Activated B cell treated with CpG ODN at 0.5 μM for 24 hours (primary cell): ENCODE measurements at regions not wholly inside any gene's neighbourhood (a gene's known extent, or its start where the extent isn't known, plus 50 kb on each side); places are given as distances from the start of the nearest gene placed in this dataset.

Experiments
- ATAC-seq: fragments of 200-7000 bp; cut with Tn5 transposase; one replicate; pipeline ENCODE4 v1.10.0; 2021; ENCODE audit warnings: low read depth, mild to moderate bottlenecking, moderate library complexity
- CTCF ChIA-PET: fragments of 350-600 bp; sonication (Branson Sonifier 250); formaldehyde crosslinking; loops from one replicate; lab custom pipeline; 2021; ENCODE audit warnings: antibody characterized with exemption; lab: Charles Lee
- POLR2A ChIA-PET: fragments of 350-600 bp; sonication (Branson Sonifier 250); formaldehyde crosslinking; loops from one replicate; lab custom pipeline; 2021; ENCODE audit warnings: antibody characterized with exemption; lab: Charles Lee
- DNase-seq: peaks from one replicate; pipeline ENCODE4 v3.0.0; 2022
- H3K27ac Mint-ChIP-seq: one replicate; pipeline ENCODE4 v1.8.0; 2020; ENCODE audit warnings: mixed read lengths
- H3K27me3 Mint-ChIP-seq: one replicate; pipeline ENCODE4 v1.8.0; 2021; ENCODE audit warnings: mixed read lengths
- H3K36me3 Mint-ChIP-seq: one replicate; pipeline ENCODE4 v1.8.0; 2021; ENCODE audit warnings: low read depth, mixed read lengths
- H3K4me1 Mint-ChIP-seq: one replicate; pipeline ENCODE4 v1.8.0; 2021; ENCODE audit warnings: mixed read lengths
- H3K4me3 Mint-ChIP-seq: one replicate; pipeline ENCODE4 v1.8.0; 2020; ENCODE audit warnings: mild to moderate bottlenecking, mixed read lengths
- H3K9me3 Mint-ChIP-seq: one replicate; pipeline ENCODE4 v1.8.0; 2020; ENCODE audit warnings: mixed read lengths
- intact Hi-C: fragments of 100-400 bp; cut with micrococcal nuclease; formaldehyde crosslinking; loops from one replicate; pipeline ENCODE4 v1.15.1; 2024
- TF ChIP-seq, protein P1 (sequence below): fragments of 200-600 bp; IDR thresholded peaks from one replicate; pipeline ENCODE4 v1.8.0; 2022; ENCODE audit warnings: antibody characterized with exemption, mild to moderate bottlenecking

DNA sequence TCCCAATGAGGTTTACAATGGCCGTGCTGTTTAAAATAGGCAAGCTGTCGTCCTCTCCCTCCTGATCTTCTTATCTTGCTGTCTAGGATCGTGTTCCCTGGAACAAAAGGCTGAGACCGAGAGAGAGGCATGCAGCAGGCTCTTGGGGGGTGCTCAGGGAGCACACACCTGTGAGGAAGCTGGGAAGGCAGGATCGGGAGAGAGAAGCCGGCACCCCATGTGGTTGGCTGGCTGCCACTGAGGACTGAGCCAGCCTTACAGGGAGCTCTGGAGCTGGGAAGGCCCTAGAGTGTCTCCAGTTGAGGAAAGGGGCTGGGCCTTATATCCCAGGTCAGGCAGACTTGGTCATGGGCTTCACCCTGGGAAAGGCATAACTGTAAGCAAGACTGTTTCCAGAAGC lies 184.2 kb downstream of the LY86 start:
- Mint-ChIP-seq H3K27me3 (peaks cover 12% of the 10 kb centered on the region), H3K36me3 (no peaks in the 10 kb centered on the region), H3K4me1 (no peaks in the 10 kb centered on the region), H3K27ac (no peak overlapping the region), H3K9me3 (no peaks in the 10 kb centered on the region), H3K4me3 (no peak overlapping the region)
- no peak for ATAC-seq
- intact Hi-C loops = no loop called here
- POLR2A ChIA-PET = no interaction called here
- TF ChIP-seq, protein P1, sequence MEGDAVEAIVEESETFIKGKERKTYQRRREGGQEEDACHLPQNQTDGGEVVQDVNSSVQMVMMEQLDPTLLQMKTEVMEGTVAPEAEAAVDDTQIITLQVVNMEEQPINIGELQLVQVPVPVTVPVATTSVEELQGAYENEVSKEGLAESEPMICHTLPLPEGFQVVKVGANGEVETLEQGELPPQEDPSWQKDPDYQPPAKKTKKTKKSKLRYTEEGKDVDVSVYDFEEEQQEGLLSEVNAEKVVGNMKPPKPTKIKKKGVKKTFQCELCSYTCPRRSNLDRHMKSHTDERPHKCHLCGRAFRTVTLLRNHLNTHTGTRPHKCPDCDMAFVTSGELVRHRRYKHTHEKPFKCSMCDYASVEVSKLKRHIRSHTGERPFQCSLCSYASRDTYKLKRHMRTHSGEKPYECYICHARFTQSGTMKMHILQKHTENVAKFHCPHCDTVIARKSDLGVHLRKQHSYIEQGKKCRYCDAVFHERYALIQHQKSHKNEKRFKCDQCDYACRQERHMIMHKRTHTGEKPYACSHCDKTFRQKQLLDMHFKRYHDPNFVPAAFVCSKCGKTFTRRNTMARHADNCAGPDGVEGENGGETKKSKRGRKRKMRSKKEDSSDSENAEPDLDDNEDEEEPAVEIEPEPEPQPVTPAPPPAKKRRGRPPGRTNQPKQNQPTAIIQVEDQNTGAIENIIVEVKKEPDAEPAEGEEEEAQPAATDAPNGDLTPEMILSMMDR = no peak
- CTCF ChIA-PET = no interaction called here
- no peak for DNase-seq

GRCh38 chr6:6775074-6775473 lies 186.6 kb downstream of the LY86 start:
- Mint-ChIP-seq H3K9me3 (no peaks in the 10 kb centered on the region), H3K27me3 (peaks cover 20% of the 10 kb centered on the region), H3K36me3 (no peaks in the 10 kb centered on the region), H3K4me3 (no peak overlapping the region), H3K27ac (no peak overlapping the region), H3K4me1 (no peaks in the 10 kb centered on the region)
- TF ChIP-seq, protein P1 = no peak
- DNase-seq = no peak
- ChIA-PET POLR2A (no interaction called here), CTCF (no interaction called here)
- intact Hi-C loops = no loop called here
- ATAC-seq = no peak

GRCh38 chr6:6780231-6780630 lies 191.7 kb downstream of the LY86 start:
- ChIA-PET CTCF (no interaction called here), POLR2A (no interaction called here)
- no peaks in the 10 kb centered on the region for H3K4me1 Mint-ChIP-seq
- TF ChIP-seq, protein P1 = no peak
- no peak for DNase-seq
- H3K9me3 Mint-ChIP-seq = no peaks in the 10 kb centered on the region
- intact Hi-C loops = no loop called here
- H3K27me3 Mint-ChIP-seq = peaks cover 27% of the 10 kb centered on the region
- ATAC-seq = no peak
- no peak overlapping the region for H3K4me3 Mint-ChIP-seq
- H3K36me3 Mint-ChIP-seq = no peaks in the 10 kb centered on the region
- no peak overlapping the region for H3K27ac Mint-ChIP-seq

DNA sequence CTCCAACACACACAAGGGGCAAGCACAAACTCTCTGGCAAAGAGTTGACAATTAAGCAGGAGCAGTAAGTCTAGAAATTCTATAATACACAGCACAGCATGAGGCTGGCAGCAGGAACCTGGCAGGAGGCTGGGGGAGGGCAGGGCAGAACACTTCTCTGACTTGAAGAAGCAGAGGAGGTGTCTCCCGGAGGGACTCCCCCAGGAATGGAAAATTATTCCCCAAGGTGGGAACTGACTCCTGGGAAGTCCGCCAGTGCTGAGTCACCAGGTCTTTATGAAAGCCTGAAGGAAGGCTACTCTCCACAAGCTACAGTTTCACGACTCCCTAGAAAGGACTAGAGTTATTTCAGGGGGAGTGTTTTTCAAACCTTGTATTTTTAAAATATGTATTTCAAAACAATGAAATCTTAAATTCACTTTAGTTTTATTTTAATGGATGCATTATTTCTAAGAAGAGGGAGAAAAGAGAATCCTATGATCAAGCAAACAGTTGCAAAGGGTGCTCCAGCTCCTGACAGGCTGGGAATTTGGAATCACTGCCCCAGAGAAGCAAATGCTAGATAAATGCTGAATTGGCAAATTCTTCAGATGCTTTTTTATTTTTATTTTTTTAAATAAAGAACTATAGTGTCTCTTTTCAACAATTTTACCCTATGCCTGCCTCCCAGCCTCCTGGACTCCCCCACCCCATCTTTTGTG lies 192.8 kb downstream of the LY86 start:
- no peak overlapping the region for H3K4me3 Mint-ChIP-seq
- H3K27ac Mint-ChIP-seq = no peak overlapping the region
- TF ChIP-seq, protein P1 = no peak
- intact Hi-C loops = no loop called here
- ATAC-seq (no peak), DNase-seq (no peak)
- ChIA-PET POLR2A (no interaction called here), CTCF (no interaction called here)
- no peaks in the 10 kb centered on the region for H3K4me1 Mint-ChIP-seq
- no peaks in the 10 kb centered on the region for H3K9me3 Mint-ChIP-seq
- H3K36me3 Mint-ChIP-seq = no peaks in the 10 kb centered on the region
- H3K27me3 Mint-ChIP-seq = peaks cover 23% of the 10 kb centered on the region

GRCh38 chr6:6781873-6782227 lies 193.3 kb downstream of the LY86 start:
- ATAC-seq = no peak
- no peak for DNase-seq
- TF ChIP-seq, protein P1 = no peak
- POLR2A ChIA-PET = no interaction called here
- Mint-ChIP-seq H3K36me3 (no peaks in the 10 kb centered on the region), H3K27me3 (peaks cover 21% of the 10 kb centered on the region), H3K27ac (no peak overlapping the region), H3K9me3 (no peaks in the 10 kb centered on the region), H3K4me1 (no peaks in the 10 kb centered on the region), H3K4me3 (no peak overlapping the region)
- CTCF ChIA-PET = no interaction called here
- intact Hi-C loops = no loop called here
